WTC11 (cell line): ENCODE measurements at regions not wholly inside any gene's neighbourhood (a gene's known extent, or its start where the extent isn't known, plus 50 kb on each side); places are given as distances from the start of the nearest gene placed in this dataset.

Source experiments
- ATF3 ChIP-seq: sonication (generic); formaldehyde crosslinking; conservative IDR thresholded peaks from 2 replicates; pipeline ENCODE4 v1.8.1; 2022; ENCODE audit warnings: mild to moderate bottlenecking, missing genetic modification reagents
- CTCF ChIP-seq: fragments of 200-600 bp; IDR thresholded peaks from 2 replicates; pipeline ENCODE4 v1.8.0; 2022; ENCODE audit warnings: antibody characterized with exemption
- FOXP4 ChIP-seq: sonication (generic); formaldehyde crosslinking; IDR thresholded peaks from 2 replicates; pipeline ENCODE4 v1.8.0; 2022; ENCODE audit warnings: mild to moderate bottlenecking, missing genetic modification reagents
- JAZF1 ChIP-seq: fragments of 250-450 bp; sonication (Bioruptor Pico); IDR thresholded peaks from 2 replicates; pipeline ENCODE4 v1.9.0; 2021; ENCODE audit warnings: moderate library complexity, mild to moderate bottlenecking, inconsistent platforms
- MYBL2 ChIP-seq: sonication (generic); formaldehyde crosslinking; IDR thresholded peaks from 2 replicates; pipeline ENCODE4 v1.8.1; 2023; ENCODE audit warnings: mild to moderate bottlenecking, moderate library complexity, missing genetic modification reagents
- RELA ChIP-seq: sonication (generic); formaldehyde crosslinking; IDR thresholded peaks from 2 replicates; pipeline ENCODE4 v1.8.1; 2022; ENCODE audit warnings: missing genetic modification reagents, mild to moderate bottlenecking, borderline replicate concordance
- TCF7 ChIP-seq: sonication (generic); formaldehyde crosslinking; IDR thresholded peaks from 2 replicates; pipeline ENCODE4 v1.8.0; 2022; ENCODE audit warnings: mild to moderate bottlenecking, low read depth, missing genetic modification reagents, moderate library complexity
- TEAD4 ChIP-seq: sonication (generic); formaldehyde crosslinking; IDR thresholded peaks from 2 replicates; pipeline ENCODE4 v1.8.0; 2022; ENCODE audit warnings: mild to moderate bottlenecking, missing genetic modification reagents

GRCh38 chr20:23200413-23200812 lies 114.3 kb upstream of the CD93 start:
- TF ChIP-seq CTCF (no peak), FOXP4 (CRISPR knock-in tag) (no peak), RELA (CRISPR knock-in tag) (no peak), ATF3 (CRISPR knock-in tag) (no peak), TEAD4 (CRISPR knock-in tag) (no peak), MYBL2 (CRISPR knock-in tag) (no peak), TCF7 (CRISPR knock-in tag) (no peak), JAZF1 (CRISPR knock-in tag) (no peak)
